Stimulated activated CD4-positive, alpha-beta T cell treated with anti-CD3 and anti-CD28 coated beads, Interleukin-4, amount 100 ng/mL, for 48 hours (primary cell): ENCODE measurements at regions not wholly inside any gene's neighbourhood (a gene's known extent, or its start where the extent isn't known, plus 50 kb on each side); places are given as distances from the start of the nearest gene placed in this dataset.

ENCODE experiments used
- DNase-seq, 2 donors: peaks; one replicate each; pipeline ENCODE4 v3.0.0-alpha.2; 2020; ENCODE audit warnings: low read depth in 2 of 2

- DNase-seq, result no peak
Observed at GRCh38 chr15:35857567-35858226, 311.7 kb upstream of the DPH6 start.

- no peak for DNase-seq
Observed at GRCh38 chr15:35858707-35859106, 312.7 kb upstream of the DPH6 start.

DNA sequence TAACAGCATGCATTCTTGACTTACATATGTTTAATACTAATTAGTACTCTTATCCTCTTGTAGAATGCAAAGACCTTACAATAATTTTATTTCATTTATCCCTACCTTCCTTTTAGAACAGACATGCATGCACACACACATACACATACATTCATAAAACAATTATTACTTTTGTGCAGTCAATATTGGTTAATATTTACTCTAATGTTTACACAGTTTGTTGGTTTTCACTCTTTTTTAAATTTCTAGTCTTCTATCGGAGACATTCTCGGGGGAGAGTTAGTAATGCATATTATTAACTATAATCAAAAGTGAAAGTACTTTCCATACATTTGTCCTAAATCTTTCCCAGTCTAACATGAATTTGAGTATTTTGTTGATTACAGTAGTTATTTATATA, 317.7 kb upstream of the DPH6 start:
- DNase-seq, result no peak

DNA sequence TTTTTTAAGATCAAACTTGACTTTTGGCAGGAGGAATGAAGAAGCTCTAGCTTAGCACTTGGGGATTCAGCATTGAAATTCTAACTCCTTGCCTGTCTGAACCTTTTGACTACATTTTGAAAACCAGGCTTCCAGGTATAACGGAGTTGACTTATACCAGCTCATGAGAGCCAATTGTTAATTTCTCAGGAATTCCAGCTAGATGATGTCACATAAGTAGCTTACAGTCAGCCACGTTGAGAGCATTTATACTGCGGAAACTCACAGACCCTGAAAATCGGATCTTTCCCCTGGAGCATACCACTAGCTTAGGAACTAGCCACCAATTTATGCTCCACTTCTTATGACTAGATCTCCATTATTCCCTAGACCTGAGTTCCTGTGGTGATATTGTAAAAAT, 321.4 kb upstream of the DPH6 start:
- DNase-seq, result no peak

DNA sequence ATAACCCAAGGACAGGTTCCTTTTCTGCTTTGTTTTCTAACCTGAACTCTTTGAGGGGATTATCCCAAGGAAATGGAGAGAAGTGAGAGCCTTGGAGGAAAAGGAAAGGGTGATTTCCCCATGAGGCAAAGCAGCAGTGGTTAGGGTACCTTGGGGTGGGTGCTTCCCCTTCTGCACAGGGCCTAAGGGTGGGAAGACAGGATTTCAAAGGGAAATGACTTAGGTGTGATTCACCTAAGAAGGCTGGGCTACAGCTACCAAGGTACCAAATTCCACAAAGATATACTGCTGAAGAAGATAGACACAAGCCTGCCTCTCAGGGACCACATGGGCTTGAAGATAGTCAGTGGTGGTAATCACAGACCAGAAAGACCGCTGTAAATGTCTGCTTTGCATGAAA, 325.3 kb upstream of the DPH6 start:
- no peak for DNase-seq

DNA sequence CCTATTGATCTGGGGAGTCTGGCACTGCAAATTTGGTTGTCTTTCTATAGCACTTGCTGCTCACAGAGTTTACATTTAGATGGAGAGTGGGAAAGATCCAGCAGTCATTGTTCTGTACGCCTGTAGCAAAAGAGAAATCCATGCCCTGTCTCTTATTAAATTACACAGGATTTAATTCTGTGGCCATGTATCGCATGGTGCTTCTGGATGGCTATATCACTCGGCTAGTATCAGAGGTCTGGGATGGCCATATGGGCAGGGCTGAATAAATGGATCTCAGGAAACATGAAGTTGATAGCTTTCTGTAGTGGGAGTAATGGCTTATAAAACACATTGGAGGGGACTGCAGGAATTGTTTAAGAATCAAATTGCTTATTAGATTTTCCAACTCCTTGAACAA, 325.8 kb upstream of the DPH6 start:
- no peak for DNase-seq

DNA sequence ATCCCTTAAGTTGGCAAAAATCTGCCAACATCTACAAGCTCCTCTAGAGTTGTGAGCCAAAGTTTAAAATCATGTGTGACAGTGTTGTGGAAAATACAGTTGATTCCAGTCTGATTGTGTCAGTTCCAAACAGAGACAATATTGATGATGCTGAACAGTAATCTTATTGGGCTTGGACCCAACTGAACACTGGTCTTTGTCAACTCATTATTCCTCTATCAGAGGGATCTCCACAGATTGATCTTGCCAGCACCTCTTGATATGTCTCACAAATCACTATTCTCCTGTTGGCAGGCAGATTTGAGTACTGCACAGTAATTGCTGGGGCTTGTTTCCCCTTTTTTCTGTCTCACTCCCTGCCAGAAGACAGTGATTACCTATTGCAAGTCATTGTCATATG, 326.6 kb upstream of the DPH6 start:
- DNase-seq, result no peak

- no peak for DNase-seq
Observed at GRCh38 chr15:35874260-35874905, 328.4 kb upstream of the DPH6 start.

GRCh38 chr15:35876762-35877161, 330.8 kb upstream of the DPH6 start:
- no peak for DNase-seq

DNA sequence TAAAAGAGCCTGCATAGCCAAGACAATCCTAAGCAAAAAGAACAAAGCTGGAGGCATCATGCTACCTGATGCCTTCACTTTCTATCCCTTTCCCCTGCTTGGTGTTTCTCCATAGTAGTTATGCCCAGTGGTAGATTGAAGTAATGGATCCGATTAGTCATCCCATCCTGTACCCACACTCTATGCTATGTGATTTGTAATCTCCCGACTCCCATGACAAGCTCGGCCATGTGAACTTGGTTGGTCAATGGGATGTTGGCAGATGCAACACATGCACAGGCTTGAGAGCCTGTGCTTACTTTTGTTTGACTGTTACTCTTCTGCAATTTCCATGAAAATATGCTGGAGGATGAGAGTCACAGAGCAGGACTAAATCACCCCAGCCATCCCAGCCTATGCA, 334.9 kb upstream of the DPH6 start:
- DNase-seq, result no peak

DNA sequence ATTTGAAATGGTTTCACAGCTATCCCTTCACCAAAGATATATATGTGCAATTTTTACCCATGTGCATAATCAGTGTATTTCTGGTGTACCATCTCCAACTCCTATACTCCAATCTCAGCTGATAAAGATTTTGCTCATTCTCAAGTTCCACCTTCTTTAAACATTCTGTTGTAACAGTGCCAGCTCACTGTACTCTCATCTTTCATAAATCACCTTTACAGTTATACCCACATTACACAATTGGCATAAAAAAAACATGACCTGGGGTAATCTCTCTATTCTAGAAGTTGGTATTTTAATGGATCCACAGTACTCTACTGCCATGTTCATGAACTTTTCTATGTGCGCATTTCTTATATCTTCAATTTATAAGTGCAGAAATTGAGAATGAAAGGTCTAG, 339.9 kb upstream of the DPH6 start:
- no peak for DNase-seq

GRCh38 chr15:35886765-35887164, 340.8 kb upstream of the DPH6 start:
- no peak for DNase-seq

GRCh38 chr15:35888815-35889214, 342.9 kb upstream of the DPH6 start:
- no peak for DNase-seq

- no peak for DNase-seq
Observed at GRCh38 chr15:35907511-35907910, 361.5 kb upstream of the DPH6 start.

DNA sequence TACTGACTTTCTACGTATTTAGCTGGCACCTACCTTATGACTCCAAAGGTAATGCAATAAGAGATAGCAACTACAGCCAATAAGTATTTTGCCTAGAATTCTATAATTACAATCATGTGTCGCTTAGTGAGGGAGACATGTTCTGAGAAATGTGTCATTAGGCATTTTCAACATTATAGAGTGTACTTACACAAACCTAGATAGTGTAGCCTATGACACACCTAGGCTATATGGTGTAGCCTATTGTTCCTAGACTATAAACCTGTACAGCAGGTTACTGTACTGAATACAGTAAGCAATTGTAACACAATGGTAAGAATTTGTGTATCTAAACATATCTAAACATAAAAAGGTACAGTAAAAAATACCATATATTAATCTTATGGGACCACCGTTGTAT, 363.4 kb upstream of the DPH6 start:
- DNase-seq, result no peak

- DNase-seq, result no peak
Observed at GRCh38 chr15:35910227-35910626, 364.3 kb upstream of the DPH6 start.

- DNase-seq, result no peak
Observed at GRCh38 chr15:35911052-35911777, 365.2 kb upstream of the DPH6 start.

- no peak for DNase-seq
Observed at GRCh38 chr15:35912196-35912595, 366.2 kb upstream of the DPH6 start.

DNA sequence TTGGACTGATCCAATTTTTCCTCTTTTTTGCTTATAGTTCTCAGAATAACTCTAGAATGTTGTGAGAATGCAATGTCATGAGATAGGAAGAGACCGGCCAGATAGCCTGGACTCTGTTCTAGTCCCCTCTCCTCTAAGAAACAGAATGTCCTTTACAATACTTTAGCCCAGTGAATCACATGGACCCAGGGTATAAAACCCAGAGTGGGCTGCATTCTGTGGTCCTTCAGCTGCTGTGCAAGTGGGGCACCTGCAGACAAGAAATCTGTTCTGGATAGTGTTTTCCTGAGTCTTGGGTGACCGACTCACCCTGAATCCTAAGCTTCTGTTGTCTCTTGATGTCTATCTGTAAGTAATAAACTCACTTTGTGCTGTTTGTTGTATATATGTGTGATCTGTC, 368.6 kb upstream of the DPH6 start:
- no peak for DNase-seq

DNA sequence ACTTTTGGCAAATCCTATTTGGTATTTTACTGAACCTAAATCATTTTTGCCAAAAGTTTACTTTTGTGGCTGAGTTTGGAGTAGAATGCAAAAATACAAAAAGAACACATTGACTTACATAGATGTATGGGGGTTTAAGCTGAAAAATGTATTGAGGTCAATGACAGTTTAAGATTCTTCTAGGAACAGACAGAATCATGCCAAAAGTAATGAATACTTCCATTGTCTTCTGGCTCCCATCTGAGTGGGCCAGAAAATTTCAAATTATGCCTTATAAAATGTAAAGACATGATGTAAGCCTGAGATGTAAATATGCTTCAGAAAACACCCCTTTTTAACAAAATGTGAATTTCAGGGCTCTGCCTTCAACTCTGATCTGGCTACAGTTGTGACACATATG, 375.1 kb upstream of the DPH6 start:
- no peak for DNase-seq

GRCh38 chr15:35925275-35926006, 379.5 kb upstream of the DPH6 start:
- DNase-seq, result no peak

DNA sequence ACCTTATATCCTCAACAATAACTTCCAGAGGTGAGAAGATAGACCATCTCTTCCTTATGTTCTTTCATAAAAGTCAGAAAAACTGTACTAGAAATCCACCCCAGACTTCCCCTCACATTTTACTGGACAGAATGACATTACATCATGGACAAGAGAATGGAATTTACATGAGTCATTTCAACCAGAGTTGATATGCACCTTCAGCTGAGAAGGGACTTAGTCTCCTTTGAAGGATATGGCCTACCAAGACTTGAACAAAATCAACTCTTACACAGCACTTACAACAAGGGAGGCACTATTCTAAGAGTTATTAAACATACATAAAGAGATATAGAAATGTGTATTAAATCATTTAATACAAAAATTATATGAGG, 380.0 kb upstream of the DPH6 start:
- no peak for DNase-seq

GRCh38 chr15:35928847-35929246, 382.9 kb upstream of the DPH6 start:
- no peak for DNase-seq
